GM18951 (cell line): ENCODE measurements at regions not wholly inside any gene's neighbourhood (a gene's known extent, or its start where the extent isn't known, plus 50 kb on each side); places are given as distances from the start of the nearest gene placed in this dataset.

Experiments used
- POLR2A ChIP-seq: IDR thresholded peaks from 4 replicates; pipeline ENCODE4 v1.6.1; 2011; ENCODE audit warnings: mild to moderate bottlenecking; ENCODE audit not compliant: insufficient read length, insufficient read depth; ENCODE audit errors: extremely low read depth
- in situ Hi-C: fragments of 300-500 bp; cut with MboI; formaldehyde crosslinking; loops from one replicate; pipeline ENCODE4 v1.12.0; 2022; ENCODE audit warnings: low sequenced_read_pairs, mixed read lengths, inconsistent platforms; ENCODE audit not compliant: unreplicated experiment

DNA sequence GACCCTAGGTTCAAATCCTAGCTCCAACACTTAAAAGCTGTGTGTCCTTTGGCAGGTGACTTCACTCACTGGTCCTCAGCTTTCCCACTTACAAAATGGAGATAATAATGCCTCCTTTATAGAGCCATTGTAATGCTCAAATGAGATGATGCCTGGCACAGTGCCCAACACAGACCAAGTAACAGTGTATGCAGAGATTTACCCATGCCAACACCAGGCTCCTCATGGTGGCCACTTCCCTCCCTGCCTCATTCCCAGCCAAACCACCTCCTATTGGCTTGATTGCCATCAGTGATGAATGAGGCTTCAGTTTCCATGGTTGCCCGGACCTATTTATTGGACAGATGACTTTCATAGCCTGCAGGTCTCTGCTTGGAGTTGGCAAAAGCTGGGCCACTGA lies 469.4 kb downstream of the CDK5RAP2 start:
- in situ Hi-C loops, result no loop called here
- no peak for TF ChIP-seq POLR2A

GRCh38 chr9:120109242-120109641 lies 470.7 kb downstream of the CDK5RAP2 start:
- no peak for TF ChIP-seq POLR2A
- in situ Hi-C loops, result no loop called here

- no peak for TF ChIP-seq POLR2A
- in situ Hi-C loops, result no loop called here
These were observed 472.8 kb downstream of the CDK5RAP2 start for GRCh38 chr9:120107138-120107537.

GRCh38 chr9:120104771-120105170 lies 475.2 kb downstream of the CDK5RAP2 start:
- TF ChIP-seq POLR2A, result no peak
- in situ Hi-C loops, result no loop called here

GRCh38 chr9:120100595-120100994 lies 479.4 kb downstream of the CDK5RAP2 start:
- in situ Hi-C loops, result no loop called here
- no peak for TF ChIP-seq POLR2A

GRCh38 chr9:120099065-120099464 lies 480.9 kb downstream of the CDK5RAP2 start:
- in situ Hi-C loops, result no loop called here
- no peak for TF ChIP-seq POLR2A

- in situ Hi-C loops, result no loop called here
- TF ChIP-seq POLR2A, result no peak
These were observed 481.4 kb downstream of the CDK5RAP2 start for GRCh38 chr9:120098584-120098983.

GRCh38 chr9:120091206-120091605 lies 488.8 kb downstream of the CDK5RAP2 start:
- no peak for TF ChIP-seq POLR2A
- in situ Hi-C loops, result no loop called here

DNA sequence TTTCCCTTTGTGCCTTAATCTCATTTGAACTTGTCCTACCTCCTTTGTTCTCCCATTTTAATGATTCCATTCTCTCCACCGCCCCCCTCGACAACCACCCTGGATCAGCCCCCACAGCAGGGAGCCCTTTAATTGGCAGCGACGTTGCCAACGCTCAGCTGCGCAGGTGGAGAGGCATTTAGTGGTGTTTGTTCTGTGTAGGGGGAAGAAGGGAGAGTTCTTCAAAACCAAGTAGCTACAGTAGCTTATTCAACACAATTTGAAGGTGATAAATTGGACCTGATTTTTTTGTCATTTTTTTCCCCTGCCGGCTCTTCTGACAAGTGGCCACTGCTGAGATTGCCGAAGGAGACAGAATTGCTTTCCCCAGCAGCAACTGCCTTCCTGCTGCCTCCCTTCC lies 499.1 kb downstream of the CDK5RAP2 start:
- in situ Hi-C loops, result no loop called here
- no peak for TF ChIP-seq POLR2A

DNA sequence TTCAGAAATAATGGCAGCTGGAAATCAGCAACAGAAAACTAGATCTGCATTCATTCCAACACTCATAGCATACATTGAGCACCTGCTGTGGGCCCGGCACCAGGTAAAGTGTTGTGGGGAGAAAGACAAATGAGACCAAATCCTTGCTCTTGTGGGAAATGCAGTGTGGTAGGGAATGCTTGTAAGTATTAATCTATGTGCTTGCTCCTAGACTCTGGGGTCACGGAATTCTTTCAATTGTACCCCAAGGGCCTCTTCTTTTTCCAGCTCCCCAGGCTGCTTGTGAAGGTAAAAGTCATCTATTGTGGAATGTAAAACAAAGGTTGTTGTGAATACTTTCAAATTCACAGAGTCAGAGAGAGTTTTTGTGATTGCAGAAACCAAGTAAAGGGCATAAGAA lies 501.9 kb downstream of the CDK5RAP2 start:
- in situ Hi-C loops, result no loop called here
- TF ChIP-seq POLR2A, result no peak

DNA sequence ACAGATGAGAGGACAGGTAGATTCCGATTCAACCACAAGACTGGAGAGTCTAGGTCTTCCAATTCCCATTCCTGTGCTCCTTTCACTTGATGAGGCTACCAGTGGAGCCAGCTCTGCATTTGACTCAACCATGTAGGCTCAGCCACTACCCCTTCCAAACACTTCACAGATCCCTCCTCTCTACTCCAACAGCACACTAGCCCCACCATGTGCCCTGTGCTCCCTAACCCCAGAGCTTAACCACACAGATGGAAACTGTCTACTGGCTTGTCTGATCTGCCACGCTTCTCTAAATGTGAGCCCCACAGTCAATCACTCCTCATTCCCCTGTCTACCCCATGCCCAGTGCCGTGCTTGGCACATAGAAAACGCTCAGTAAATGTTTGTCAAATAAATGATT lies 508.2 kb downstream of the CDK5RAP2 start:
- no peak for TF ChIP-seq POLR2A
- in situ Hi-C loops, result no loop called here

GRCh38 chr9:120066315-120066714 lies 513.7 kb downstream of the CDK5RAP2 start:
- TF ChIP-seq POLR2A, result no peak
- in situ Hi-C loops, result no loop called here

DNA sequence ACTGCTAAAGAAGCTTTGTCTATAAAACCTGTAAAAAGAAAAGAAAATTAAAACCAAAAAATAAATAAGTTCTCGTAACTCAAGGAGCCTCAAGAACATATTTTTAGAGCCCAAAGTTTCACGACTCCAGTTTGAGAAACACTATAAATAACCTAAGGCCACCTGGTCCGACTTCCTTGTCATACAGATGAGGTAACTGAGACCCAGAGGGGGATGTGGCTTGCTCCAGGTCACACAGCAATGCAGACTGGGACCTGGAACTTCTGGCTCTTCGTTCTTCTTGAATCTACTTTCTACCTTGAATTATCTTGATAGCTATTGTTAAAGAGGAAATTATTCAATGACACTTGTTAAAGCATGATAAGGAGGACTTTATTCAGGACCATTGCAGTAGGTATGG lies 514.8 kb downstream of the CDK5RAP2 start:
- no peak for TF ChIP-seq POLR2A
- in situ Hi-C loops, result no loop called here

GRCh38 chr9:120045011-120045410 lies 535.0 kb downstream of the CDK5RAP2 start:
- in situ Hi-C loops, result no loop called here

GRCh38 chr9:120043448-120043847 lies 536.5 kb downstream of the CDK5RAP2 start:
- in situ Hi-C loops, result no loop called here
- TF ChIP-seq POLR2A, result no peak

More at GRCh38 chr9:120045011-120045410, 535.0 kb downstream of the CDK5RAP2 start:
- TF ChIP-seq POLR2A, result no peak
